Liver (tissue), 8 donors: ENCODE measurements at regions not wholly inside any gene's neighbourhood (a gene's known extent, or its start where the extent isn't known, plus 50 kb on each side); places are given as distances from the start of the nearest gene placed in this dataset.

Experiments used
- DNase-seq: peaks from one replicate; pipeline ENCODE4 v3.0.0-alpha.2; 2017; ENCODE audit warnings: low spot score
- H3K27ac ChIP-seq, 2 donors: one replicate each; pipeline ENCODE4 v1.7.0; 2013; ENCODE audit warnings: inconsistent platforms in 2 of 2, low read length in 2 of 2, control low read depth in 1 of 2, low read depth in 1 of 2, mild to moderate bottlenecking in 1 of 2
- H3K27me3 ChIP-seq, 4 donors: one replicate each; pipeline versions ENCODE4 v1.6.1 to v1.7.0; 2013; ENCODE audit warnings: low read length in 3 of 4, inconsistent platforms in 1 of 4, mild to moderate bottlenecking in 1 of 4, moderate library complexity in 1 of 4; ENCODE audit not compliant: control insufficient read depth in 4 of 4, insufficient read depth in 4 of 4
- H3K36me3 ChIP-seq, 4 donors: one replicate each; pipeline versions ENCODE4 v1.6.1 to v1.7.0; 2013; ENCODE audit warnings: low read length in 3 of 4, mild to moderate bottlenecking in 3 of 4, low read depth in 1 of 4, moderate library complexity in 1 of 4; ENCODE audit not compliant: control insufficient read depth in 4 of 4, insufficient read depth in 3 of 4
- H3K4me1 ChIP-seq, 4 donors: one replicate each; pipeline versions ENCODE4 v1.6.1 to v1.7.0; 2013; ENCODE audit warnings: low read length in 3 of 4, mild to moderate bottlenecking in 3 of 4, moderate library complexity in 1 of 4; ENCODE audit not compliant: control insufficient read depth in 4 of 4, insufficient read depth in 4 of 4
- H3K4me3 ChIP-seq, 3 donors: one replicate each; pipeline versions ENCODE4 v1.6.1 to v1.7.0; 2013; ENCODE audit warnings: low read length in 3 of 3, control low read depth in 1 of 3, low read depth in 1 of 3, mild to moderate bottlenecking in 1 of 3
- H3K9ac ChIP-seq, 2 donors: one replicate each; pipeline ENCODE4 v1.7.0; 2013; ENCODE audit warnings: low read length in 2 of 2, mild to moderate bottlenecking in 2 of 2, moderate library complexity in 2 of 2, control low read depth in 1 of 2, low read depth in 1 of 2
- H3K9me3 ChIP-seq, 4 donors: one replicate each; pipeline versions ENCODE4 v1.6.1 to v1.7.0; 2013; ENCODE audit warnings: low read length in 3 of 4; ENCODE audit not compliant: control insufficient read depth in 4 of 4
- ATF3 ChIP-seq: IDR thresholded peaks from 2 replicates; pipeline ENCODE4 v1.6.1; 2016; ENCODE audit warnings: antibody characterized with exemption
- CTCF ChIP-seq: fragments of 150-350 bp; IDR thresholded peaks from 2 replicates; pipeline ENCODE4 v1.5.1; 2017; ENCODE audit warnings: improper control_type of control experiment, low read depth, low read length; ENCODE audit not compliant: missing input control
- EGR1 ChIP-seq, 2 donors: IDR thresholded peaks; 2 replicates each; pipeline ENCODE4 v1.6.1; 2016 to 2018; ENCODE audit warnings: antibody characterized with exemption in 2 of 2, low read depth in 2 of 2
- FOXA2 ChIP-seq: IDR thresholded peaks from 2 replicates; pipeline ENCODE4 v1.6.1; 2016; ENCODE audit warnings: antibody characterized with exemption
- GABPA ChIP-seq, 2 donors: IDR thresholded peaks in 1 of 2; conservative IDR thresholded peaks in 1 of 2; 2 replicates each; pipeline ENCODE4 v1.6.1; 2016; ENCODE audit warnings: antibody characterized with exemption in 2 of 2, mild to moderate bottlenecking in 1 of 2, moderate library complexity in 1 of 2
- HNF4A ChIP-seq, 2 donors: conservative IDR thresholded peaks; 2 replicates each; pipeline ENCODE4 v1.6.1; 2016; ENCODE audit warnings: antibody characterized with exemption in 2 of 2, mild to moderate bottlenecking in 2 of 2
- HNF4G ChIP-seq: IDR thresholded peaks from 2 replicates; pipeline ENCODE4 v1.6.1; 2016; ENCODE audit warnings: antibody characterized with exemption
- JUND ChIP-seq, 2 donors: IDR thresholded peaks; 2 replicates each; pipeline ENCODE4 v1.6.1; 2016; ENCODE audit warnings: antibody characterized with exemption in 2 of 2
- MAX ChIP-seq: IDR thresholded peaks from 2 replicates; pipeline ENCODE4 v1.6.1; 2016; ENCODE audit warnings: antibody characterized with exemption
- NR2F2 ChIP-seq: IDR thresholded peaks from 2 replicates; pipeline ENCODE4 v1.6.1; 2016; ENCODE audit warnings: antibody characterized with exemption
- RAD21 ChIP-seq, 2 donors: IDR thresholded peaks; 2 replicates each; pipeline ENCODE4 v1.6.1; 2016; ENCODE audit warnings: antibody characterized with exemption in 2 of 2, mild to moderate bottlenecking in 2 of 2
- REST ChIP-seq: IDR thresholded peaks from 2 replicates; pipeline ENCODE4 v1.6.1; 2016; ENCODE audit warnings: antibody characterized with exemption, mild to moderate bottlenecking
- RXRA ChIP-seq, 2 donors: IDR thresholded peaks; 2 replicates each; pipeline ENCODE4 v1.6.1; 2017 to 2018; ENCODE audit warnings: antibody characterized with exemption in 2 of 2, mild to moderate bottlenecking in 1 of 2
- SP1 ChIP-seq: IDR thresholded peaks from 2 replicates; pipeline ENCODE4 v1.6.1; 2018; ENCODE audit warnings: antibody characterized with exemption, mild to moderate bottlenecking
- TAF1 ChIP-seq: conservative IDR thresholded peaks from 2 replicates; pipeline ENCODE4 v1.6.1; 2016; ENCODE audit warnings: antibody characterized with exemption, mild to moderate bottlenecking
- YY1 ChIP-seq: IDR thresholded peaks from 2 replicates; pipeline ENCODE4 v1.6.1; 2016; ENCODE audit warnings: antibody characterized with exemption, mild to moderate bottlenecking
- WGBS: extraction: QIAGEN DNeasy Blood & Tissue Kit; methylation state at CpG from one replicate; pipeline ENCODE4 v1.1.7; 2013; 5-methylcytosine and 5-hydroxymethylcytosine counted together
- donor health status: healthy.
- donor health status: healthy.
- donor health status: healthy.
- donor health status: healthy.
- donor health status: healthy.

GRCh38 chr9:19947996-19948395 lies 159.2 kb upstream of the SLC24A2 start:
- Histone ChIP-seq H3K27ac (no peak overlapping the region), H3K36me3 (no peaks in the 10 kb centered on the region), H3K4me3 (no peak overlapping the region), H3K9me3 (no peaks in the 10 kb centered on the region), H3K9ac (no peak overlapping the region), H3K4me1 (no peaks in the 10 kb centered on the region), H3K27me3 (peaks cover 0 to 10% (median 1%) of the 10 kb centered on the region in 4 donors)
- no peak for TF ChIP-seq EGR1 (IDR thresholded peaks at IDR 0.05; ENCODE audit: low read depth in 2 of 2)
- no peak for TF ChIP-seq FOXA2
- no peak for TF ChIP-seq SP1
- no peak for TF ChIP-seq GABPA (IDR thresholded peaks at IDR 0.05 in 1 of 2, conservative IDR thresholded peaks at IDR 0.05 in 1 of 2)
- TF ChIP-seq MAX: no peak
- no peak for TF ChIP-seq RXRA (IDR thresholded peaks at IDR 0.05)
- TF ChIP-seq JUND (IDR thresholded peaks at IDR 0.05): no peak
- no peak for TF ChIP-seq ATF3
- no peak for TF ChIP-seq RAD21 (IDR thresholded peaks at IDR 0.05)
- TF ChIP-seq HNF4A (conservative IDR thresholded peaks at IDR 0.05): no peak
- TF ChIP-seq HNF4G: no peak
- TF ChIP-seq TAF1: no peak
- TF ChIP-seq NR2F2: no peak
- WGBS: 91% methylated on average over 1 of the region's 1 CpG
- DNase-seq: no peak

- TF ChIP-seq ATF3 (no peak), CTCF (no peak), FOXA2 (no peak), JUND (IDR thresholded peaks at IDR 0.05) (no peak), HNF4G (no peak), HNF4A (conservative IDR thresholded peaks at IDR 0.05) (no peak)
- H3K4me1 ChIP-seq: no peaks in the 10 kb centered on the region
- H3K4me3 ChIP-seq: no peak overlapping the region
- 63% methylated on average over 4 of the region's 4 CpGs for WGBS
- H3K27ac ChIP-seq: no peak overlapping the region
- no peak overlapping the region for H3K9ac ChIP-seq
- H3K27me3 ChIP-seq: peaks cover 0 to 10% (median 1%) of the 10 kb centered on the region in 4 donors
- no peaks in the 10 kb centered on the region for H3K9me3 ChIP-seq
- no peaks in the 10 kb centered on the region for H3K36me3 ChIP-seq
- DNase-seq: no peak
Observed at GRCh38 chr9:19946441-19947109, 157.7 kb upstream of the SLC24A2 start.

- no peaks in the 10 kb centered on the region for H3K36me3 ChIP-seq
- H3K27me3 ChIP-seq: peaks cover 0 to 8% (median 1%) of the 10 kb centered on the region in 4 donors
- 79% methylated on average over 2 of the region's 2 CpGs for WGBS
- no peak overlapping the region for H3K9ac ChIP-seq
- DNase-seq: no peak
- no peak overlapping the region for H3K27ac ChIP-seq
- no peak for TF ChIP-seq CTCF
- no peak for TF ChIP-seq REST
- no peak for TF ChIP-seq JUND (IDR thresholded peaks at IDR 0.05)
- TF ChIP-seq GABPA (IDR thresholded peaks at IDR 0.05 in 1 of 2, conservative IDR thresholded peaks at IDR 0.05 in 1 of 2): no peak
- no peak for TF ChIP-seq TAF1
- TF ChIP-seq YY1: no peak
- TF ChIP-seq RAD21 (IDR thresholded peaks at IDR 0.05): no peak
- H3K9me3 ChIP-seq: no peaks in the 10 kb centered on the region
- H3K4me1 ChIP-seq: no peaks in the 10 kb centered on the region
- no peak overlapping the region for H3K4me3 ChIP-seq
Observed at GRCh38 chr9:19941874-19942273, 153.0 kb upstream of the SLC24A2 start.
